A549 (cell line): ENCODE measurements at regions not wholly inside any gene's neighbourhood (a gene's known extent, or its start where the extent isn't known, plus 50 kb on each side); places are given as distances from the start of the nearest gene placed in this dataset.

ENCODE experiments used
- BHLHE40 ChIP-seq: IDR thresholded peaks from 2 replicates; pipeline ENCODE4 v1.6.1; 2012; ENCODE audit warnings: low read depth, low read length, inconsistent platforms
- EHMT2 ChIP-seq: fragments of 200-600 bp; sonication (generic); IDR thresholded peaks from 2 replicates; pipeline ENCODE4 v1.6.1; 2016; ENCODE audit warnings: antibody characterized with exemption, low read depth, mild to moderate bottlenecking, moderate library complexity
- EP300 ChIP-seq, 2 experiments: fragments of >200 bp; sonication (Bioruptor Twin); formaldehyde crosslinking; IDR thresholded peaks; 2 replicates in 1 of 2; 3 replicates in 1 of 2; pipeline ENCODE4 v1.6.1; 2016 to 2017
- JUNB ChIP-seq: fragments of >200 bp; sonication (Bioruptor Twin); formaldehyde crosslinking; IDR thresholded peaks from 2 replicates; pipeline ENCODE4 v1.6.1; 2016
- TF ChIP-seq, protein P1 (sequence below): fragments of >200 bp; sonication (Bioruptor Twin); formaldehyde crosslinking; IDR thresholded peaks from 3 replicates; pipeline ENCODE4 v1.5.1; 2016

DNA sequence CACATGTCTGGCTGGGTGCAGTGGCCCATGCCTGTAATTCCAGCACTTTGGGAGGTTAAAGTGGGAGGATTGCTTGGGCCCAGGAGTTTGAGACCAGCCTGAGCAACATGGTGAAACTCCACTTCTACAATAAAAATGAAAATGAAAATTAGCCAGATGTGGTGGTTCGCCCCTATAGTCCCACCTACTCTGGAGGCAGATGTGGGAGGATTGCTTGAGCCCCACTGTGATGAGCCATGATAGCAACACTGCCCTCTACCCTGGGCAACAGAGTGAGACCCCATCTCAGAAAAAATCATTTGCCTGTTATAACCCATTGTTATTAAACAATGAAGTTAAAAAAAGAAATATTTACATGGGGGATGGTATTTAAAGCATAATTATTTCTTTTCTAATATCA lies 240.1 kb upstream of the ZPLD1 start:
- TF ChIP-seq EHMT2 (no peak), EP300 (IDR thresholded peaks at IDR 0.05) (no peak), JUNB (no peak), BHLHE40 (no peak)
- TF ChIP-seq, protein P1, sequence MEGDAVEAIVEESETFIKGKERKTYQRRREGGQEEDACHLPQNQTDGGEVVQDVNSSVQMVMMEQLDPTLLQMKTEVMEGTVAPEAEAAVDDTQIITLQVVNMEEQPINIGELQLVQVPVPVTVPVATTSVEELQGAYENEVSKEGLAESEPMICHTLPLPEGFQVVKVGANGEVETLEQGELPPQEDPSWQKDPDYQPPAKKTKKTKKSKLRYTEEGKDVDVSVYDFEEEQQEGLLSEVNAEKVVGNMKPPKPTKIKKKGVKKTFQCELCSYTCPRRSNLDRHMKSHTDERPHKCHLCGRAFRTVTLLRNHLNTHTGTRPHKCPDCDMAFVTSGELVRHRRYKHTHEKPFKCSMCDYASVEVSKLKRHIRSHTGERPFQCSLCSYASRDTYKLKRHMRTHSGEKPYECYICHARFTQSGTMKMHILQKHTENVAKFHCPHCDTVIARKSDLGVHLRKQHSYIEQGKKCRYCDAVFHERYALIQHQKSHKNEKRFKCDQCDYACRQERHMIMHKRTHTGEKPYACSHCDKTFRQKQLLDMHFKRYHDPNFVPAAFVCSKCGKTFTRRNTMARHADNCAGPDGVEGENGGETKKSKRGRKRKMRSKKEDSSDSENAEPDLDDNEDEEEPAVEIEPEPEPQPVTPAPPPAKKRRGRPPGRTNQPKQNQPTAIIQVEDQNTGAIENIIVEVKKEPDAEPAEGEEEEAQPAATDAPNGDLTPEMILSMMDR, result no peak
